H1 (cell line): ENCODE measurements at regions not wholly inside any gene's neighbourhood (a gene's known extent, or its start where the extent isn't known, plus 50 kb on each side); places are given as distances from the start of the nearest gene placed in this dataset.

ENCODE experiments used
- CHD1 ChIP-seq: IDR thresholded peaks from 2 replicates; pipeline ENCODE4 v1.6.1; 2012; ENCODE audit warnings: low read depth, low read length, improper control_type of control experiment
- CHD2 ChIP-seq: IDR thresholded peaks from 2 replicates; pipeline ENCODE4 v1.6.1; 2012; ENCODE audit warnings: low read length, improper control_type of control experiment
- CTBP2 ChIP-seq: IDR thresholded peaks from 2 replicates; pipeline ENCODE4 v1.7.0; 2011; ENCODE audit warnings: borderline replicate concordance, mild to moderate bottlenecking, moderate library complexity, mixed read lengths, low read length; ENCODE audit not compliant: insufficient read depth, insufficient read length
- CTCF ChIP-seq, 3 experiments: IDR thresholded peaks; 1 replicate in 2 of 3; 2 replicates in 1 of 3; pipeline versions ENCODE4 v1.5.1 to v1.6.1; 2011; ENCODE audit warnings: low read length in 3 of 3, mild to moderate bottlenecking in 3 of 3, inconsistent platforms in 2 of 3, low read depth in 1 of 3, moderate library complexity in 1 of 3; ENCODE audit not compliant: insufficient read depth in 1 of 3; ENCODE audit errors: control extremely low read depth in 1 of 3
- EGR1 ChIP-seq: IDR thresholded peaks from 2 replicates; pipeline ENCODE4 v1.6.1; 2011; ENCODE audit warnings: low read depth, low read length, borderline replicate concordance
- MAFK ChIP-seq: IDR thresholded peaks from 2 replicates; pipeline ENCODE4 v1.6.1; 2012; ENCODE audit warnings: low read depth, mild to moderate bottlenecking, improper control_type of control experiment, low read length
- PHF8 ChIP-seq: fragments of 200-600 bp; sonication (generic); conservative IDR thresholded peaks from 2 replicates; pipeline ENCODE4 v1.7.1; 2012; ENCODE audit warnings: low read depth, mild to moderate bottlenecking, inconsistent platforms, low read length, moderate library complexity
- POU5F1 ChIP-seq: IDR thresholded peaks from 2 replicates; pipeline ENCODE4 v1.6.1; 2011; ENCODE audit warnings: low read depth, mild to moderate bottlenecking, low read length, moderate library complexity
- RNF2 ChIP-seq: fragments of 200-900, 300-1000 bp; sonication (generic); IDR thresholded peaks from 2 replicates; pipeline ENCODE4 v1.7.1; 2016; ENCODE audit warnings: borderline replicate concordance, low read depth, mild to moderate bottlenecking, antibody characterized with exemption, low read length; ENCODE audit not compliant: poor library complexity, severe bottlenecking; ENCODE audit errors: missing control alignments
- SIN3A ChIP-seq, 2 experiments: IDR thresholded peaks in 1 of 2; conservative IDR thresholded peaks in 1 of 2; 2 replicates each; pipeline ENCODE4 v1.6.1; 2011 to 2012; ENCODE audit warnings: low read length in 2 of 2, improper control_type of control experiment in 1 of 2, low read depth in 1 of 2, mild to moderate bottlenecking in 1 of 2
- SRF ChIP-seq: IDR thresholded peaks from 2 replicates; pipeline ENCODE4 v1.6.1; 2011; ENCODE audit warnings: mild to moderate bottlenecking, low read depth, low read length, moderate library complexity
- TCF12 ChIP-seq: IDR thresholded peaks from 2 replicates; pipeline ENCODE4 v1.6.1; 2011; ENCODE audit warnings: low read depth, mild to moderate bottlenecking, low read length
- TEAD4 ChIP-seq: IDR thresholded peaks from 2 replicates; pipeline ENCODE4 v1.6.1; 2012; ENCODE audit warnings: low read depth, low read length, inconsistent platforms, mixed read lengths
- TF ChIP-seq, protein P1 (sequence below): IDR thresholded peaks from 2 replicates; pipeline ENCODE4 v1.6.1; 2011; ENCODE audit warnings: low read length, improper control_type of control experiment

GRCh38 chr1:50332941-50333594 lies 90.2 kb downstream of the DMRTA2 start (continued):
- TF ChIP-seq EGR1: no peak
- no peak for TF ChIP-seq PHF8
- TF ChIP-seq CTBP2: no peak
- TF ChIP-seq CTCF (IDR thresholded peaks at IDR 0.05; ENCODE audit: control extremely low read depth in 1 of 3, insufficient read depth in 1 of 3, low read depth in 1 of 3, low read length in 3 of 3): peak; percentile 79 to 93 (median 85)
- no peak; the same call in 1 of the 2 replicates for TF ChIP-seq CHD2
- TF ChIP-seq CHD1: no peak
- TF ChIP-seq SIN3A (conservative IDR thresholded peaks at IDR 0.05 in 1 of 2, IDR thresholded peaks at IDR 0.05 in 1 of 2; ENCODE audit: low read depth in 1 of 2, low read length in 2 of 2): no peak
- no peak for TF ChIP-seq SRF
- TF ChIP-seq MAFK: no peak
- TF ChIP-seq, protein P1, sequence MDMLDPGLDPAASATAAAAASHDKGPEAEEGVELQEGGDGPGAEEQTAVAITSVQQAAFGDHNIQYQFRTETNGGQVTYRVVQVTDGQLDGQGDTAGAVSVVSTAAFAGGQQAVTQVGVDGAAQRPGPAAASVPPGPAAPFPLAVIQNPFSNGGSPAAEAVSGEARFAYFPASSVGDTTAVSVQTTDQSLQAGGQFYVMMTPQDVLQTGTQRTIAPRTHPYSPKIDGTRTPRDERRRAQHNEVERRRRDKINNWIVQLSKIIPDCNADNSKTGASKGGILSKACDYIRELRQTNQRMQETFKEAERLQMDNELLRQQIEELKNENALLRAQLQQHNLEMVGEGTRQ: no peak
- TF ChIP-seq TCF12: no peak
- no peak for TF ChIP-seq TEAD4
- TF ChIP-seq RNF2: no peak
- no peak for TF ChIP-seq POU5F1
